ENCODE measurements at regions not wholly inside any gene's neighbourhood (a gene's known extent, or its start where the extent isn't known, plus 50 kb on each side); places are given as distances from the start of the nearest gene placed in this dataset.

DNA sequence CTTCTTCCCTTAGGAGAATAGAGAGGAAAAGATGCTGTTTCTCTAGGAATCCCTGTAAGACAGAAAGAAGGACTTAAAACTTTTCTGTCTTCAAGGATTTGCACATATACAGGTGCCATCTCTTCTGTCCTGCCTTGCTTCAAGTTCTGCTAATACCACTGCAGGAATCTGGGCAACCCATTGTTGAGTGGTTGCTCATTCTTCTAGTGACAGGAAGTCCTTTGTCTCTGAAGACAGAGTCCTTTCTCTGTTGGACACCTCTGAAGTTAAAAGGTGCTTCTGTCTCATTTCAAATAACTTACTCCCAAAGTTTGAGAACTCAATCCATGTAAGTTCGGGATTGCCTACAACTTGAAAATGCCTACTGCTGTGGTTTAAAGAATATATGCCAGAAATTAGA, 114.4 kb upstream of the TMTC4 start:
- Histone ChIP-seq H2AFZ (ENCODE audit: low read length) (no peak overlapping the region; the same call in 1 of the 2 replicates), H3K14ac (ENCODE audit: insufficient read length) (no peak overlapping the region), H3K9me3 (ENCODE audit: insufficient read depth in 2 of 2, low read depth in 1 of 2, low read length in 1 of 2) (peaks cover 8 to 29% of the 10 kb centered on the region in 2 experiments), H2BK120ac (replicated peaks; ENCODE audit: low read depth, low read length) (no peak overlapping the region), H2BK12ac (ENCODE audit: low read depth, low read length) (no peak overlapping the region), H4K8ac (ENCODE audit: extremely low read depth, insufficient read depth, low read length) (no peak overlapping the region), H3K79me2 (ENCODE audit: control insufficient read depth in 1 of 2, insufficient read depth in 2 of 2, low read length in 2 of 2) (no peaks in the 10 kb centered on the region), H4K5ac (ENCODE audit: insufficient read length, low read depth, low read length) (no peak overlapping the region), H3K27ac (ENCODE audit: low read depth, low read length) (no peak overlapping the region), H3K9ac (replicated peaks in 1 of 4; ENCODE audit: extremely low read depth in 1 of 4, low read depth in 3 of 4, low read length in 3 of 4) (no peak overlapping the region), H3K36me3 (ENCODE audit: control insufficient read depth in 2 of 4, insufficient read depth in 4 of 4, low read length in 3 of 4) (no peaks in the 10 kb centered on the region), H3K27me3 (replicated peaks in 1 of 4; ENCODE audit: control insufficient read depth in 3 of 4, extremely low read depth in 1 of 4, insufficient read depth in 3 of 4, low read length in 3 of 4) (no peaks in the 10 kb centered on the region), H2BK20ac (ENCODE audit: low read length) (no peak overlapping the region), H3K18ac (ENCODE audit: extremely low read depth, low read length) (no peak overlapping the region), H3K4me1 (replicated peaks in 1 of 4; ENCODE audit: control insufficient read depth in 3 of 4, insufficient read depth in 4 of 4, low read length in 3 of 4) (no peaks in the 10 kb centered on the region), H3K4me3 (ENCODE audit: extremely low read depth in 1 of 4, insufficient read depth in 2 of 4, low read depth in 3 of 4, low read length in 4 of 4) (no peak overlapping the region), H4K20me1 (replicated peaks in 1 of 2; ENCODE audit: control insufficient read depth in 1 of 2, insufficient read depth in 2 of 2, low read length in 2 of 2) (no peaks in the 10 kb centered on the region), H2BK15ac (ENCODE audit: low read length) (no peak overlapping the region), H4K91ac (replicated peaks; ENCODE audit: insufficient read length, low read length) (no peak overlapping the region), H3K4me2 (ENCODE audit: insufficient read depth in 1 of 2, low read depth in 2 of 2, low read length in 2 of 2) (no peak overlapping the region), H3K56ac (replicated peaks; ENCODE audit: insufficient read length, low read depth, low read length) (no peak overlapping the region), H2BK5ac (ENCODE audit: low read depth, low read length) (no peak overlapping the region), H2AK5ac (ENCODE audit: low read depth, low read length) (no peak overlapping the region), H3K4ac (replicated peaks; ENCODE audit: insufficient read length, low read depth, low read length) (no peak overlapping the region), H3K23ac (ENCODE audit: insufficient read length) (no peak overlapping the region), H3K79me1 (ENCODE audit: low read depth, low read length) (no peaks in the 10 kb centered on the region), H3K23me2 (ENCODE audit: low read depth, low read length) (no peaks in the 10 kb centered on the region)
- FAIRE-seq (no peak), DNase-seq (ENCODE audit: low read depth in 1 of 2, low spot score in 2 of 2) (no peak)
- ChIA-PET POLR2A (ENCODE audit: partially characterized antibody) (no interaction called here), CTCF (ENCODE audit: partially characterized antibody) (interaction anchor here (1.1 to 1.3 kb wide), 2 partner anchors 12 to 64 kb away, joined by 4 read pairs; no protein-coding TSS in a partner anchor)
- WGBS, 2 experiments (ENCODE audit: extremely low coverage in 1 of 2, insufficient coverage in 1 of 2, insufficient read length in 1 of 2, insufficient replicate concordance in 2 of 2, low coverage in 1 of 2, low lambda C conversion rate in 2 of 2, missing lambda C conversion rate in 1 of 2) = 86% methylated on average over 1 of the region's 1 CpG; no CpG with 5 or more reads in 1 of the 2 experiments
- no peak for TF ChIP-seq POLR2AphosphoS5 (IDR thresholded peaks at IDR 0.05; ENCODE audit: low read depth, low read length)
- TF ChIP-seq CHD2 (IDR thresholded peaks at IDR 0.05; ENCODE audit: low read length) = no peak
- TF ChIP-seq SP4 (IDR thresholded peaks at IDR 0.05; ENCODE audit: low read length) = no peak
- TF ChIP-seq MAFK (IDR thresholded peaks at IDR 0.05; ENCODE audit: low read depth, low read length) = no peak
- no peak for TF ChIP-seq NANOG (IDR thresholded peaks at IDR 0.05; ENCODE audit: insufficient read depth, low read depth, low read length, poor library complexity, severe bottlenecking)
- no peak for TF ChIP-seq SUZ12 (IDR thresholded peaks at IDR 0.05; ENCODE audit: low read length)
